GM23338 (cell line): ENCODE measurements at regions not wholly inside any gene's neighbourhood (a gene's known extent, or its start where the extent isn't known, plus 50 kb on each side); places are given as distances from the start of the nearest gene placed in this dataset.

ENCODE experiments used
- ATAC-seq: fragments of 200-7000 bp; cut with Tn5 transposase; 3 replicates; pipeline ENCODE4 v1.9.1; 2020
- DNase-seq: peaks from one replicate; pipeline ENCODE4 v3.0.0-alpha.2; 2015; ENCODE audit warnings: low spot score
- H2AFZ ChIP-seq: fragments of 200-600 bp; sonication (generic); 2 replicates; pipeline ENCODE4 v1.8.0; 2016; ENCODE audit warnings: antibody characterized with exemption, mild to moderate bottlenecking, moderate library complexity
- H3F3A ChIP-seq: fragments of 200-600 bp; sonication (generic); replicated peaks from 2 replicates; pipeline ENCODE4 v1.8.0; 2017; ENCODE audit warnings: antibody characterized with exemption, mixed run types, low read depth
- H3K27ac ChIP-seq: fragments of 200-600 bp; sonication (generic); 2 replicates; pipeline ENCODE4 v1.6.1; 2016; ENCODE audit warnings: low read depth
- H3K27me3 ChIP-seq: fragments of 200-600 bp; sonication (generic); 2 replicates; pipeline ENCODE4 v1.8.0; 2016; ENCODE audit warnings: mild to moderate bottlenecking, mixed run types, moderate library complexity; ENCODE audit not compliant: insufficient read depth
- H3K36me3 ChIP-seq: fragments of 200-600 bp; sonication (generic); 2 replicates; pipeline ENCODE4 v1.8.0; 2016; ENCODE audit warnings: mild to moderate bottlenecking; ENCODE audit not compliant: insufficient read depth
- H3K4me1 ChIP-seq: fragments of 200-600 bp; sonication (generic); 2 replicates; pipeline ENCODE4 v1.8.0; 2016; ENCODE audit warnings: mild to moderate bottlenecking, moderate library complexity; ENCODE audit not compliant: insufficient read depth
- H3K4me2 ChIP-seq: fragments of 200-600 bp; sonication (generic); 2 replicates; pipeline ENCODE4 v1.7.1; 2017; ENCODE audit warnings: mixed run types
- H3K4me3 ChIP-seq: fragments of 200-600 bp; sonication (generic); 2 replicates; pipeline ENCODE4 v1.6.1; 2016; ENCODE audit warnings: mixed run types
- H3K79me2 ChIP-seq: fragments of 200-600 bp; sonication (generic); replicated peaks from 2 replicates; pipeline ENCODE4 v1.8.0; 2017; ENCODE audit warnings: mild to moderate bottlenecking; ENCODE audit not compliant: insufficient read depth
- H3K9me2 ChIP-seq: fragments of 200-600 bp; sonication (generic); 2 replicates; pipeline ENCODE4 v1.8.0; 2017; ENCODE audit not compliant: insufficient read depth
- H4K20me1 ChIP-seq: fragments of 200-600 bp; sonication (generic); replicated peaks from 2 replicates; pipeline ENCODE4 v1.8.0; 2017; ENCODE audit warnings: mild to moderate bottlenecking; ENCODE audit not compliant: insufficient read depth
- H3K27ac Mint-ChIP-seq: 2 replicates; pipeline ENCODE4 v1.8.0; 2020; ENCODE audit warnings: inconsistent platforms, mild to moderate bottlenecking, moderate library complexity, mixed read lengths
- H3K27me3 Mint-ChIP-seq: 3 replicates; pipeline ENCODE4 v1.8.0; 2022; ENCODE audit warnings: low read depth, mild to moderate bottlenecking, moderate library complexity, mixed read lengths, inconsistent platforms; ENCODE audit not compliant: insufficient read depth, poor library complexity
- H3K36me3 Mint-ChIP-seq: 3 replicates; pipeline ENCODE4 v1.8.0; 2021; ENCODE audit warnings: low read depth, mild to moderate bottlenecking, inconsistent platforms, moderate library complexity, mixed read lengths
- H3K4me1 Mint-ChIP-seq: 3 replicates; pipeline ENCODE4 v1.8.0; 2020; ENCODE audit warnings: mild to moderate bottlenecking, inconsistent platforms, mixed read lengths
- H3K4me3 Mint-ChIP-seq: 3 replicates; pipeline ENCODE4 v1.8.0; 2021; ENCODE audit warnings: moderate library complexity, mild to moderate bottlenecking, inconsistent platforms, mixed read lengths
- H3K9me3 Mint-ChIP-seq: 3 replicates; pipeline ENCODE4 v1.8.0; 2020; ENCODE audit warnings: moderate library complexity, mild to moderate bottlenecking, inconsistent platforms, mixed read lengths
- CREB1 ChIP-seq: fragments of 250-450 bp; sonication (Bioruptor Pico); IDR thresholded peaks from 2 replicates; pipeline ENCODE4 v1.5.0; 2020; ENCODE audit warnings: low read depth, mild to moderate bottlenecking, moderate library complexity
- CTCF ChIP-seq, 2 experiments: fragments of 200-600 bp in 1 of 2; sonication (generic) in 1 of 2; conservative IDR thresholded peaks; 2 replicates each; pipeline versions ENCODE4 v1.5.1 to v1.6.1; 2016 to 2017; ENCODE audit warnings: antibody characterized with exemption in 2 of 2, low read depth in 2 of 2, mild to moderate bottlenecking in 2 of 2, moderate library complexity in 1 of 2
- EZH2 ChIP-seq: fragments of 200-600 bp; sonication (generic); IDR thresholded peaks from one replicate; pipeline ENCODE4 v1.8.0; 2017; ENCODE audit warnings: antibody characterized with exemption, mild to moderate bottlenecking, low read depth; ENCODE audit not compliant: unreplicated experiment
- EZH2phosphoT487 ChIP-seq: fragments of 200-600 bp; sonication (generic); IDR thresholded peaks from one replicate; pipeline ENCODE4 v1.8.1; 2018; ENCODE audit warnings: antibody characterized with exemption; ENCODE audit not compliant: unreplicated experiment
- JUNB ChIP-seq: IDR thresholded peaks from one replicate; pipeline ENCODE4 v1.6.1; 2016; ENCODE audit warnings: antibody characterized with exemption; ENCODE audit not compliant: unreplicated experiment
- NANOG ChIP-seq: IDR thresholded peaks from 2 replicates; pipeline ENCODE4 v1.6.1; 2016; ENCODE audit warnings: antibody characterized with exemption, borderline replicate concordance
- POLR2AphosphoS5 ChIP-seq: IDR thresholded peaks from 2 replicates; pipeline ENCODE4 v1.6.1; 2016; ENCODE audit warnings: antibody characterized with exemption, low read depth
- STAT1 ChIP-seq: IDR thresholded peaks from one replicate; pipeline ENCODE4 v1.6.1; 2016; ENCODE audit warnings: antibody characterized with exemption; ENCODE audit not compliant: unreplicated experiment
- ZNF114 ChIP-seq: fragments of 250-450 bp; sonication (Bioruptor Pico); IDR thresholded peaks from 2 replicates; pipeline ENCODE4 v1.5.0; 2020; ENCODE audit warnings: mild to moderate bottlenecking, moderate library complexity
- ZNF331 ChIP-seq: fragments of 250-450 bp; sonication (Bioruptor Pico); IDR thresholded peaks from 2 replicates; pipeline ENCODE4 v1.5.0; 2020; ENCODE audit warnings: low read depth, mild to moderate bottlenecking, moderate library complexity
- TF ChIP-seq, protein P1 (sequence below): IDR thresholded peaks from one replicate; pipeline ENCODE4 v1.6.1; 2018; ENCODE audit warnings: antibody characterized with exemption; ENCODE audit not compliant: unreplicated experiment
- TF ChIP-seq, protein P2 (sequence below): IDR thresholded peaks from 2 replicates; pipeline ENCODE4 v1.6.1; 2016; ENCODE audit warnings: antibody characterized with exemption
- TF ChIP-seq, protein P3 (sequence below): fragments of 250-450 bp; sonication (Bioruptor Pico); IDR thresholded peaks from 2 replicates; pipeline ENCODE4 v1.5.0; 2020; ENCODE audit warnings: mild to moderate bottlenecking, moderate library complexity

DNA sequence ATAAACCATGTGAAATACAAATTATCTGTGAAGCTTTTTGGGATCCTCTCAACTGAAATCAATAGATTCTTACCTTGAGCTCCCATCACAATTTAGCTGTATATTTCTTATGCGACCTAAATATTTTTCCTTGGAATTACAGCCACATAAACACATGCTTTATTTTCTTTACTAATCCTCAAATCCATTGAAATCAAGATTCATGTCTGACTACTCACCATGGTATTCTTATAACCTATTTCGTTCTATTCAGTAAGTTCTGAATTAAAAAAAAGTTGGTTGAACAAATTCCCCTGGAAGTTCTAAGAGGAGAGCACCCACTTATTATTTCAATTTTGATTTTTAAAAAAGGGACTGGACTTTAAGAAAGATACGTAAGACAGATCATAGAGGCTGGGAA is 292.1 kb upstream of the ATP2B1 start:
- Histone ChIP-seq H4K20me1 (no peaks in the 10 kb centered on the region), H3F3A (no peaks in the 10 kb centered on the region), H3K9me2 (peaks cover 3% of the 10 kb centered on the region; the same call in 1 of the 2 replicates), H3K79me2 (no peaks in the 10 kb centered on the region), H3K4me3 (no peak overlapping the region), H3K27ac (no peak overlapping the region), H3K4me1 (peaks cover 9% of the 10 kb centered on the region), H3K27me3 (no peaks in the 10 kb centered on the region), H2AFZ (no peak overlapping the region), H3K36me3 (no peaks in the 10 kb centered on the region), H3K4me2 (no peak overlapping the region)
- Mint-ChIP-seq H3K9me3 (no peaks in the 10 kb centered on the region), H3K36me3 (no peaks in the 10 kb centered on the region), H3K4me3 (no peak overlapping the region), H3K4me1 (peaks cover 17% of the 10 kb centered on the region), H3K27ac (no peak overlapping the region; the same call in 1 of the 2 replicates), H3K27me3 (peaks cover 2% of the 10 kb centered on the region)
- ATAC-seq (no peak), DNase-seq (no peak)
- no peak for TF ChIP-seq EZH2
- TF ChIP-seq, protein P1, sequence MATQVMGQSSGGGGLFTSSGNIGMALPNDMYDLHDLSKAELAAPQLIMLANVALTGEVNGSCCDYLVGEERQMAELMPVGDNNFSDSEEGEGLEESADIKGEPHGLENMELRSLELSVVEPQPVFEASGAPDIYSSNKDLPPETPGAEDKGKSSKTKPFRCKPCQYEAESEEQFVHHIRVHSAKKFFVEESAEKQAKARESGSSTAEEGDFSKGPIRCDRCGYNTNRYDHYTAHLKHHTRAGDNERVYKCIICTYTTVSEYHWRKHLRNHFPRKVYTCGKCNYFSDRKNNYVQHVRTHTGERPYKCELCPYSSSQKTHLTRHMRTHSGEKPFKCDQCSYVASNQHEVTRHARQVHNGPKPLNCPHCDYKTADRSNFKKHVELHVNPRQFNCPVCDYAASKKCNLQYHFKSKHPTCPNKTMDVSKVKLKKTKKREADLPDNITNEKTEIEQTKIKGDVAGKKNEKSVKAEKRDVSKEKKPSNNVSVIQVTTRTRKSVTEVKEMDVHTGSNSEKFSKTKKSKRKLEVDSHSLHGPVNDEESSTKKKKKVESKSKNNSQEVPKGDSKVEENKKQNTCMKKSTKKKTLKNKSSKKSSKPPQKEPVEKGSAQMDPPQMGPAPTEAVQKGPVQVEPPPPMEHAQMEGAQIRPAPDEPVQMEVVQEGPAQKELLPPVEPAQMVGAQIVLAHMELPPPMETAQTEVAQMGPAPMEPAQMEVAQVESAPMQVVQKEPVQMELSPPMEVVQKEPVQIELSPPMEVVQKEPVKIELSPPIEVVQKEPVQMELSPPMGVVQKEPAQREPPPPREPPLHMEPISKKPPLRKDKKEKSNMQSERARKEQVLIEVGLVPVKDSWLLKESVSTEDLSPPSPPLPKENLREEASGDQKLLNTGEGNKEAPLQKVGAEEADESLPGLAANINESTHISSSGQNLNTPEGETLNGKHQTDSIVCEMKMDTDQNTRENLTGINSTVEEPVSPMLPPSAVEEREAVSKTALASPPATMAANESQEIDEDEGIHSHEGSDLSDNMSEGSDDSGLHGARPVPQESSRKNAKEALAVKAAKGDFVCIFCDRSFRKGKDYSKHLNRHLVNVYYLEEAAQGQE: no peak
- no peak for TF ChIP-seq ZNF331 (CRISPR knock-in tag)
- TF ChIP-seq POLR2AphosphoS5: no peak
- TF ChIP-seq JUNB: no peak
- no peak for TF ChIP-seq ZNF114
- no peak for TF ChIP-seq CREB1
- TF ChIP-seq, protein P2, sequence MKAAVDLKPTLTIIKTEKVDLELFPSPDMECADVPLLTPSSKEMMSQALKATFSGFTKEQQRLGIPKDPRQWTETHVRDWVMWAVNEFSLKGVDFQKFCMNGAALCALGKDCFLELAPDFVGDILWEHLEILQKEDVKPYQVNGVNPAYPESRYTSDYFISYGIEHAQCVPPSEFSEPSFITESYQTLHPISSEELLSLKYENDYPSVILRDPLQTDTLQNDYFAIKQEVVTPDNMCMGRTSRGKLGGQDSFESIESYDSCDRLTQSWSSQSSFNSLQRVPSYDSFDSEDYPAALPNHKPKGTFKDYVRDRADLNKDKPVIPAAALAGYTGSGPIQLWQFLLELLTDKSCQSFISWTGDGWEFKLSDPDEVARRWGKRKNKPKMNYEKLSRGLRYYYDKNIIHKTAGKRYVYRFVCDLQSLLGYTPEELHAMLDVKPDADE: no peak
- no peak for TF ChIP-seq CTCF (conservative IDR thresholded peaks at IDR 0.05; ENCODE audit: low read depth in 2 of 2)
- no peak for TF ChIP-seq STAT1
- no peak for TF ChIP-seq EZH2phosphoT487
- TF ChIP-seq, protein P3, sequence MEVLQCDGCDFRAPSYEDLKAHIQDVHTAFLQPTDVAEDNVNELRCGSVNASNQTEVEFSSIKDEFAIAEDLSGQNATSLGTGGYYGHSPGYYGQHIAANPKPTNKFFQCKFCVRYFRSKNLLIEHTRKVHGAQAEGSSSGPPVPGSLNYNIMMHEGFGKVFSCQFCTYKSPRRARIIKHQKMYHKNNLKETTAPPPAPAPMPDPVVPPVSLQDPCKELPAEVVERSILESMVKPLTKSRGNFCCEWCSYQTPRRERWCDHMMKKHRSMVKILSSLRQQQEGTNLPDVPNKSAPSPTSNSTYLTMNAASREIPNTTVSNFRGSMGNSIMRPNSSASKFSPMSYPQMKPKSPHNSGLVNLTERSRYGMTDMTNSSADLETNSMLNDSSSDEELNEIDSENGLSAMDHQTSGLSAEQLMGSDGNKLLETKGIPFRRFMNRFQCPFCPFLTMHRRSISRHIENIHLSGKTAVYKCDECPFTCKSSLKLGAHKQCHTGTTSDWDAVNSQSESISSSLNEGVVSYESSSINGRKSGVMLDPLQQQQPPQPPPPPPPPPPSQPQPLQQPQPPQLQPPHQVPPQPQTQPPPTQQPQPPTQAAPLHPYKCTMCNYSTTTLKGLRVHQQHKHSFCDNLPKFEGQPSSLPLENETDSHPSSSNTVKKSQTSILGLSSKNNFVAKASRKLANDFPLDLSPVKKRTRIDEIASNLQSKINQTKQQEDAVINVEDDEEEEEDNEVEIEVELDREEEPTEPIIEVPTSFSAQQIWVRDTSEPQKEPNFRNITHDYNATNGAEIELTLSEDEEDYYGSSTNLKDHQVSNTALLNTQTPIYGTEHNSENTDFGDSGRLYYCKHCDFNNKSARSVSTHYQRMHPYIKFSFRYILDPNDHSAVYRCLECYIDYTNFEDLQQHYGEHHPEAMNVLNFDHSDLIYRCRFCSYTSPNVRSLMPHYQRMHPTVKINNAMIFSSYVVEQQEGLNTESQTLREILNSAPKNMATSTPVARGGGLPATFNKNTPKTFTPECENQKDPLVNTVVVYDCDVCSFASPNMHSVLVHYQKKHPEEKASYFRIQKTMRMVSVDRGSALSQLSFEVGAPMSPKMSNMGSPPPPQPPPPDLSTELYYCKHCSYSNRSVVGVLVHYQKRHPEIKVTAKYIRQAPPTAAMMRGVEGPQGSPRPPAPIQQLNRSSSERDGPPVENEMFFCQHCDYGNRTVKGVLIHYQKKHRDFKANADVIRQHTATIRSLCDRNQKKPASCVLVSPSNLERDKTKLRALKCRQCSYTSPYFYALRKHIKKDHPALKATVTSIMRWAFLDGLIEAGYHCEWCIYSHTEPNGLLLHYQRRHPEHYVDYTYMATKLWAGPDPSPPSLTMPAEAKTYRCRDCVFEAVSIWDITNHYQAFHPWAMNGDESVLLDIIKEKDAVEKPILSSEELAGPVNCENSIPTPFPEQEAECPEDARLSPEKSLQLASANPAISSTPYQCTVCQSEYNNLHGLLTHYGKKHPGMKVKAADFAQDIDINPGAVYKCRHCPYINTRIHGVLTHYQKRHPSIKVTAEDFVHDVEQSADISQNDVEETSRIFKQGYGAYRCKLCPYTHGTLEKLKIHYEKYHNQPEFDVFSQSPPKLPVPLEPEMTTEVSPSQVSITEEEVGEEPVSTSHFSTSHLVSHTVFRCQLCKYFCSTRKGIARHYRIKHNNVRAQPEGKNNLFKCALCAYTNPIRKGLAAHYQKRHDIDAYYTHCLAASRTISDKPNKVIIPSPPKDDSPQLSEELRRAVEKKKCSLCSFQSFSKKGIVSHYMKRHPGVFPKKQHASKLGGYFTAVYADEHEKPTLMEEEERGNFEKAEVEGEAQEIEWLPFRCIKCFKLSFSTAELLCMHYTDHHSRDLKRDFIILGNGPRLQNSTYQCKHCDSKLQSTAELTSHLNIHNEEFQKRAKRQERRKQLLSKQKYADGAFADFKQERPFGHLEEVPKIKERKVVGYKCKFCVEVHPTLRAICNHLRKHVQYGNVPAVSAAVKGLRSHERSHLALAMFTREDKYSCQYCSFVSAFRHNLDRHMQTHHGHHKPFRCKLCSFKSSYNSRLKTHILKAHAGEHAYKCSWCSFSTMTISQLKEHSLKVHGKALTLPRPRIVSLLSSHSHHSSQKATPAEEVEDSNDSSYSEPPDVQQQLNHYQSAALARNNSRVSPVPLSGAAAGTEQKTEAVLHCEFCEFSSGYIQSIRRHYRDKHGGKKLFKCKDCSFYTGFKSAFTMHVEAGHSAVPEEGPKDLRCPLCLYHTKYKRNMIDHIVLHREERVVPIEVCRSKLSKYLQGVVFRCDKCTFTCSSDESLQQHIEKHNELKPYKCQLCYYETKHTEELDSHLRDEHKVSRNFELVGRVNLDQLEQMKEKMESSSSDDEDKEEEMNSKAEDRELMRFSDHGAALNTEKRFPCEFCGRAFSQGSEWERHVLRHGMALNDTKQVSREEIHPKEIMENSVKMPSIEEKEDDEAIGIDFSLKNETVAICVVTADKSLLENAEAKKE (CRISPR knock-in tag): no peak
- no peak for TF ChIP-seq NANOG
